Stimulated activated CD8-positive, alpha-beta memory T cell treated with anti-CD3 and anti-CD28 coated beads, Interleukin-15, amount 100 ng/mL, for 1 hour (primary cell): ENCODE measurements at regions not wholly inside any gene's neighbourhood (a gene's known extent, or its start where the extent isn't known, plus 50 kb on each side); places are given as distances from the start of the nearest gene placed in this dataset.

Experiments used
- DNase-seq: peaks from one replicate; pipeline ENCODE4 v3.0.0-alpha.2; 2020; ENCODE audit warnings: low read depth

- DNase-seq, result no peak
Measured at GRCh38 chr1:87629673-87630072, 301.0 kb downstream of the LMO4 start.

- no peak for DNase-seq
Measured at GRCh38 chr1:87632232-87632631, 303.6 kb downstream of the LMO4 start.

- no peak for DNase-seq
Measured at GRCh38 chr1:87636198-87636892, 307.7 kb downstream of the LMO4 start.

GRCh38 chr1:87638636-87639035 is 310.0 kb downstream of the LMO4 start:
- DNase-seq, result no peak

- DNase-seq, result no peak
Measured at GRCh38 chr1:87641996-87642395, 313.3 kb downstream of the LMO4 start.

GRCh38 chr1:87642581-87643221 is 314.0 kb downstream of the LMO4 start:
- no peak for DNase-seq

GRCh38 chr1:87644033-87644578 is 315.4 kb downstream of the LMO4 start:
- no peak for DNase-seq

GRCh38 chr1:87644579-87645190 is 316.0 kb downstream of the LMO4 start:
- DNase-seq, result no peak

- DNase-seq, result no peak
Measured at GRCh38 chr1:87647430-87648177, 318.9 kb downstream of the LMO4 start.

GRCh38 chr1:87648323-87649119 is 319.8 kb downstream of the LMO4 start:
- DNase-seq, result no peak

- DNase-seq, result no peak
Measured at GRCh38 chr1:87650306-87650705, 321.6 kb downstream of the LMO4 start.

- DNase-seq, result no peak
Measured at GRCh38 chr1:87652176-87652575, 323.5 kb downstream of the LMO4 start.

GRCh38 chr1:87665151-87665550 is 336.5 kb downstream of the LMO4 start:
- DNase-seq, result no peak

GRCh38 chr1:87666681-87667080 is 338.0 kb downstream of the LMO4 start:
- no peak for DNase-seq

- DNase-seq, result no peak
Measured at GRCh38 chr1:87669674-87670073, 341.0 kb downstream of the LMO4 start.

- no peak for DNase-seq
Measured at GRCh38 chr1:87673309-87673708, 344.6 kb downstream of the LMO4 start.

GRCh38 chr1:87673748-87674147 is 345.1 kb downstream of the LMO4 start:
- no peak for DNase-seq

GRCh38 chr1:87674791-87675190 is 346.1 kb downstream of the LMO4 start:
- DNase-seq, result no peak

GRCh38 chr1:87678266-87678665 is 349.6 kb downstream of the LMO4 start:
- DNase-seq, result no peak

GRCh38 chr1:87682565-87682964 is 353.9 kb downstream of the LMO4 start:
- DNase-seq, result no peak

GRCh38 chr1:87683196-87683956 is 354.7 kb downstream of the LMO4 start:
- DNase-seq, result no peak
